Upper lobe of right lung (tissue), 1 donor: ENCODE measurements at regions not wholly inside any gene's neighbourhood (a gene's known extent, or its start where the extent isn't known, plus 50 kb on each side); places are given as distances from the start of the nearest gene placed in this dataset.
A peak's percentile ranks its signal among the peaks of the same experiment; 100 is the strongest.

Experiments
- ATAC-seq: fragments of 200-7000 bp; cut with Tn5 transposase; one replicate; pipeline ENCODE4 v1.9.1; 2020; ENCODE audit warnings: mild to moderate bottlenecking, moderate library complexity
- DNase-seq: peaks from one replicate; pipeline ENCODE4 v3.0.0-alpha.2; 2020
- H3K27ac ChIP-seq: fragments of 200-600 bp; one replicate; pipeline ENCODE4 v1.8.0; 2022
- H3K27me3 ChIP-seq: fragments of 200-600 bp; one replicate; pipeline ENCODE4 v1.8.0; 2022; ENCODE audit warnings: mild to moderate bottlenecking
- H3K36me3 ChIP-seq: fragments of 200-600 bp; one replicate; pipeline ENCODE4 v1.8.0; 2022
- H3K4me1 ChIP-seq: fragments of 200-600 bp; one replicate; pipeline ENCODE4 v1.8.0; 2022
- H3K4me3 ChIP-seq: fragments of 200-600 bp; one replicate; pipeline ENCODE4 v1.8.0; 2022; ENCODE audit warnings: mild to moderate bottlenecking
- H3K9me3 ChIP-seq: fragments of 200-600 bp; one replicate; pipeline ENCODE4 v1.8.0; 2022
- CTCF ChIP-seq: fragments of 200-600 bp; IDR thresholded peaks from one replicate; pipeline ENCODE4 v1.8.0; 2022; ENCODE audit warnings: antibody characterized with exemption
- intact Hi-C: fragments of 100-400 bp; cut with DNase I; formaldehyde crosslinking; loops from one replicate; pipeline ENCODE4 v1.11.0; 2022
- donor health status: DM: no; HTN: yes; CAD: no; lungs with severe emphysema.

- Histone ChIP-seq H3K27ac (no peak overlapping the region), H3K9me3 (no peaks in the 10 kb centered on the region), H3K27me3 (no peaks in the 10 kb centered on the region), H3K4me1 (no peaks in the 10 kb centered on the region), H3K4me3 (no peak overlapping the region), H3K36me3 (no peaks in the 10 kb centered on the region)
- TF ChIP-seq CTCF, result no peak
- no peak for DNase-seq
- ATAC-seq, result peak; percentile 77
- intact Hi-C loops, result no loop called here
Observed at GRCh38 chrX:9378980-9379696, 85.7 kb upstream of the TBL1X start.

GRCh38 chrX:9379697-9380551, 84.9 kb upstream of the TBL1X start:
- intact Hi-C loops, result no loop called here
- no peaks in the 10 kb centered on the region for H3K9me3 ChIP-seq
- no peaks in the 10 kb centered on the region for H3K27me3 ChIP-seq

DNA sequence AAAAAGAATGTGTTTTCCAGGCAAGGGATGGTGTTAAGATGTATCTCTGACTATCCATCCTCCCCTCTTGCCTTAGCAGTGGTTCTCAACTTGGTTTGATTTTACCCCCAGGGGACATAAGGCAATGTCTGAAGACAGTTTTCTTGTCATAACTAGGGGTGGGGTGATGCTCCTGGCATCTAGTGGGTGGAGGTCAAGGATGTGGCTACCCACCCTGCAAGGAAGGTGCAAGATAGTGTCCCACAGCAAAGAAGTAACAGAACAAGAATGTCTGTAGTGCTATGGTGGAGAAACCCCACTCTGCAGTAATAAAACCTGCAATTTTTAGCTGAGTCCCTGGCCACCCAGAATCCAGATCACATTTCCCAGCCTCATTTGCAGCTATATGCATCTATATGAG, 81.2 kb upstream of the TBL1X start:
- no peak for ATAC-seq
- TF ChIP-seq CTCF, result no peak
- H3K27me3 ChIP-seq, result no peaks in the 10 kb centered on the region
- H3K4me1 ChIP-seq, result no peaks in the 10 kb centered on the region
- H3K36me3 ChIP-seq, result no peaks in the 10 kb centered on the region
- H3K27ac ChIP-seq, result no peak overlapping the region
- H3K9me3 ChIP-seq, result no peaks in the 10 kb centered on the region
- no peak overlapping the region for H3K4me3 ChIP-seq
- intact Hi-C loops, result no loop called here
- DNase-seq, result no peak

More at GRCh38 chrX:9379697-9380551, 84.9 kb upstream of the TBL1X start:
- Histone ChIP-seq H3K36me3 (no peaks in the 10 kb centered on the region), H3K4me3 (no peak overlapping the region), H3K4me1 (no peaks in the 10 kb centered on the region), H3K27ac (no peak overlapping the region)
- DNase-seq (no peak), ATAC-seq (no peak)
- TF ChIP-seq CTCF, result no peak

DNA sequence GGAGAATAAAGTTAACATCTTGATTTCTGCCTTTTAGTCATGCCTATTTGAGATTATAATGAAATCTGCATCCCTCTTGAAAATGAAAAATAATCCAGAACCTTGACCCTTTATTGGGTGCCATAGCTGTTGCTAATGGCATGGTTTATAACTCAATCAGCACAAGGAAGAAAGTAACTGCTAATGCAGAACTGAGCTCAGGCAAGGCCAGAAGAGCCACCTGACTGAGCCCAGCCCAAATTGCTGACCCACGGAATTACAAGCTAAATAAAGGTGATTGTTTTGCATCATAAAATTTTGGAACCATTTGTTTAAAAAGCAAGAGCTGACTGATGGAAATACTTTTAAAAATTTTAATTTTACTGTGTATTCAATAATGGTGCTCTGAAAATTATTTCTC, 76.4 kb upstream of the TBL1X start:
- Histone ChIP-seq H3K9me3 (no peaks in the 10 kb centered on the region), H3K27ac (no peak overlapping the region), H3K27me3 (no peaks in the 10 kb centered on the region), H3K4me3 (no peak overlapping the region), H3K4me1 (no peaks in the 10 kb centered on the region), H3K36me3 (no peaks in the 10 kb centered on the region)
- intact Hi-C loops, result no loop called here
- DNase-seq (no peak), ATAC-seq (no peak)
- no peak for TF ChIP-seq CTCF

DNA sequence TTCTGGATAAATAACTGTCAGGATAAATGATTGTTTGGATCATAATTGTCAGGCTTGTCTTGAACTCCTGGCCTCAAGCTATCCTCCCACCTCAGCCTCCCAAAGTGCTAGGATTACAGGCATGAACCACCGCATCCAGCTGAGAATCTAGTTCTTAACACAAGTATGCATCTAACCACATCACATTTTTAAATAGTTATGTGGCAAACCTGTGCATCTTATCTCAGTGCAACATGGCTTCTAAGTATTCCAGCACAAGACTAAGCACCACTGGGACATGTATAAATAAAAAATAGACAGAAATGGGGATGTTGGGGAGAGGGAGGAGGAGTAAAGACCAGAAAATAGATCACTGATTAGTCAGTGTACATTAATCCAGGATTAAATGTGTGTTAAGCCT, 74.7 kb upstream of the TBL1X start:
- no peaks in the 10 kb centered on the region for H3K4me1 ChIP-seq
- no peak overlapping the region for H3K4me3 ChIP-seq
- ATAC-seq, result no peak
- H3K27ac ChIP-seq, result no peak overlapping the region
- no peaks in the 10 kb centered on the region for H3K27me3 ChIP-seq
- no peaks in the 10 kb centered on the region for H3K36me3 ChIP-seq
- TF ChIP-seq CTCF, result no peak
- intact Hi-C loops, result no loop called here
- no peak for DNase-seq
- H3K9me3 ChIP-seq, result no peaks in the 10 kb centered on the region
